Endothelial cell of umbilical vein (primary cell): ENCODE measurements at regions not wholly inside any gene's neighbourhood (a gene's known extent, or its start where the extent isn't known, plus 50 kb on each side); places are given as distances from the start of the nearest gene placed in this dataset.

Experiments
- MYC ChIP-seq: IDR thresholded peaks from one replicate; pipeline ENCODE4 v1.6.1; 2011; ENCODE audit warnings: mild to moderate bottlenecking, low read depth, low read length
- POLR2A ChIP-seq: IDR thresholded peaks from 2 replicates; pipeline ENCODE4 v1.6.1; 2012; ENCODE audit warnings: low read depth, mild to moderate bottlenecking, control low read depth, low read length
- POLR2AphosphoS5 ChIP-seq: IDR thresholded peaks from 2 replicates; pipeline ENCODE4 v1.6.1; 2012; ENCODE audit warnings: low read depth, mild to moderate bottlenecking, control low read depth, low read length, moderate library complexity; ENCODE audit not compliant: insufficient read depth
- TF ChIP-seq, protein P1 (sequence below), 2 donors: IDR thresholded peaks; 1 replicate in 1 of 2; 2 replicates in 1 of 2; pipeline ENCODE4 v1.5.1; 2011; ENCODE audit warnings: low read length in 2 of 2, mild to moderate bottlenecking in 2 of 2, moderate library complexity in 2 of 2, control low read depth in 1 of 2, inconsistent platforms in 1 of 2, low read depth in 1 of 2; ENCODE audit not compliant: insufficient read depth in 1 of 2; ENCODE audit errors: extremely low read depth in 1 of 2

- TF ChIP-seq, protein P1, sequence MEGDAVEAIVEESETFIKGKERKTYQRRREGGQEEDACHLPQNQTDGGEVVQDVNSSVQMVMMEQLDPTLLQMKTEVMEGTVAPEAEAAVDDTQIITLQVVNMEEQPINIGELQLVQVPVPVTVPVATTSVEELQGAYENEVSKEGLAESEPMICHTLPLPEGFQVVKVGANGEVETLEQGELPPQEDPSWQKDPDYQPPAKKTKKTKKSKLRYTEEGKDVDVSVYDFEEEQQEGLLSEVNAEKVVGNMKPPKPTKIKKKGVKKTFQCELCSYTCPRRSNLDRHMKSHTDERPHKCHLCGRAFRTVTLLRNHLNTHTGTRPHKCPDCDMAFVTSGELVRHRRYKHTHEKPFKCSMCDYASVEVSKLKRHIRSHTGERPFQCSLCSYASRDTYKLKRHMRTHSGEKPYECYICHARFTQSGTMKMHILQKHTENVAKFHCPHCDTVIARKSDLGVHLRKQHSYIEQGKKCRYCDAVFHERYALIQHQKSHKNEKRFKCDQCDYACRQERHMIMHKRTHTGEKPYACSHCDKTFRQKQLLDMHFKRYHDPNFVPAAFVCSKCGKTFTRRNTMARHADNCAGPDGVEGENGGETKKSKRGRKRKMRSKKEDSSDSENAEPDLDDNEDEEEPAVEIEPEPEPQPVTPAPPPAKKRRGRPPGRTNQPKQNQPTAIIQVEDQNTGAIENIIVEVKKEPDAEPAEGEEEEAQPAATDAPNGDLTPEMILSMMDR (IDR thresholded peaks at IDR 0.05; ENCODE audit: extremely low read depth in 1 of 2, insufficient read depth in 1 of 2, low read depth in 1 of 2, low read length in 2 of 2): no peak
- TF ChIP-seq POLR2A (no peak), MYC (no peak), POLR2AphosphoS5 (no peak)
Measured at GRCh38 chr5:62786099-62786498, 207.5 kb downstream of the LRRC70 start.
